ENCODE measurements at regions not wholly inside any gene's neighbourhood (a gene's known extent, or its start where the extent isn't known, plus 50 kb on each side); places are given as distances from the start of the nearest gene placed in this dataset.

DNA sequence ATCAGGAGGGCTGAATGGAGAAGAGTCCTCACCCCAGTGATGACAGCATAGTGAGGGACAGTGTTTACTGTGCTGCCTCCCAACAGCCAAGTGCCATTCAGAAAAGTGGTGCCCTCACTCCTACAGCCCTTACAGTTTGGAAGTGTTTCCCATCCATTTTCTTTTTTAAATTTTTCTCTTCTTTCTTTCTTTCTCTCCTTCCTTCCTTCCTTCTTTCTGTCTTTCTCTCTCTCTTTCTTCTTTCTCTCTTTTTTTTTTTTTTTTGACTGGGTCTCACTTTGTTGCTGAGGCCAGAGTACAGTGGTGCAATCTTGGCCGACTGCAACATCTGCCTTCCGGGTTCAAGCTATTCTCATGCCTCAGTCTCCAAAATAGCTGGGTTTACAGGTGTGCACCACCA lies 755.3 kb downstream of the UQCRFS1 start:
- WGBS, 2 donors = 78 to 82% methylated on average over 2 of the region's 2 CpGs
- Histone ChIP-seq H3K27ac (no peak overlapping the region), H3K27me3 (no peaks in the 10 kb centered on the region), H3K4me3 (no peak overlapping the region), H3K4me1 (no peaks in the 10 kb centered on the region), H3K9me3 (no peaks in the 10 kb centered on the region), H3K36me3 (replicated peaks in 1 of 2; ENCODE audit: insufficient read depth in 1 of 2, low read depth in 2 of 2) (no peaks in the 10 kb centered on the region)
- DNase-seq (no peak), ATAC-seq (no peak)
- TF ChIP-seq, protein P1, sequence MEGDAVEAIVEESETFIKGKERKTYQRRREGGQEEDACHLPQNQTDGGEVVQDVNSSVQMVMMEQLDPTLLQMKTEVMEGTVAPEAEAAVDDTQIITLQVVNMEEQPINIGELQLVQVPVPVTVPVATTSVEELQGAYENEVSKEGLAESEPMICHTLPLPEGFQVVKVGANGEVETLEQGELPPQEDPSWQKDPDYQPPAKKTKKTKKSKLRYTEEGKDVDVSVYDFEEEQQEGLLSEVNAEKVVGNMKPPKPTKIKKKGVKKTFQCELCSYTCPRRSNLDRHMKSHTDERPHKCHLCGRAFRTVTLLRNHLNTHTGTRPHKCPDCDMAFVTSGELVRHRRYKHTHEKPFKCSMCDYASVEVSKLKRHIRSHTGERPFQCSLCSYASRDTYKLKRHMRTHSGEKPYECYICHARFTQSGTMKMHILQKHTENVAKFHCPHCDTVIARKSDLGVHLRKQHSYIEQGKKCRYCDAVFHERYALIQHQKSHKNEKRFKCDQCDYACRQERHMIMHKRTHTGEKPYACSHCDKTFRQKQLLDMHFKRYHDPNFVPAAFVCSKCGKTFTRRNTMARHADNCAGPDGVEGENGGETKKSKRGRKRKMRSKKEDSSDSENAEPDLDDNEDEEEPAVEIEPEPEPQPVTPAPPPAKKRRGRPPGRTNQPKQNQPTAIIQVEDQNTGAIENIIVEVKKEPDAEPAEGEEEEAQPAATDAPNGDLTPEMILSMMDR (IDR thresholded peaks at IDR 0.05) = no peak
- no peak for TF ChIP-seq POLR2A (IDR thresholded peaks at IDR 0.05)
- intact Hi-C loops (cut with DNase I) = no loop called here

DNA sequence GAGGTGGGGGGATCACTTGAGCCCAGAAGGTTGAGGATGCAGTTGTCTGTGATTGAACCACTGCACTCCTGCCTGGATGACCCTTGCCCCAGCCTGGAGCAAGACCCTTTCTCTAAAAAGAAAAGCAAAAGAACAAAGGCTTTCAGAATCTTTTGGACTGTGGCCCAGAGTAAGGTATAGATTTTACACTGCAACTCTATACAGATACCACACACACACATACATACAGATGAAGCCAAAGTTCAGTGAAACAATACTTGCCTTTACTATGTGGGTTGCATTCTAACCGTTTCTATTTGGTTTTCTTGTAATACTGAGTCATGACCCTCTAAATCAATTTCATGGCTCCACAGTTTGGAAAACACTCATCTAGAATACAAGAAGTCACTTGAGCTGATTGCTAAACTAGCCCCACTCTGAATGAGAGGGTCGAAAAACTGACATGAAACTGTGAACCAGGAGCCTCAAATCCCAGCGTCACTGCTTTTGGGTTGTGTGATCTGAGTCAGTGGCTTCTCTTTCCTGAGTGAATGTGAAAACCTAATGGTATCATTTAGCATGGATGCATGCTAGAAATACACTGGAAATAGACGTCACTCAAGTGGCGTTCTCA lies 756.1 kb downstream of the UQCRFS1 start:
- intact Hi-C loops (cut with DNase I) = no loop called here
- no peaks in the 10 kb centered on the region for H3K36me3 ChIP-seq (replicated peaks in 1 of 2; ENCODE audit: insufficient read depth in 1 of 2, low read depth in 2 of 2)
- no peaks in the 10 kb centered on the region for H3K27me3 ChIP-seq
- H3K9me3 ChIP-seq = no peaks in the 10 kb centered on the region
- ATAC-seq (no peak), DNase-seq (no peak)
- no peak overlapping the region for H3K27ac ChIP-seq
- no peaks in the 10 kb centered on the region for H3K4me1 ChIP-seq
- WGBS, 2 donors = 47 to 58% methylated on average over 5 of the region's 5 CpGs
- TF ChIP-seq, protein P1 (IDR thresholded peaks at IDR 0.05) = no peak
- TF ChIP-seq POLR2A (IDR thresholded peaks at IDR 0.05) = no peak
- H3K4me3 ChIP-seq = no peak overlapping the region

DNA sequence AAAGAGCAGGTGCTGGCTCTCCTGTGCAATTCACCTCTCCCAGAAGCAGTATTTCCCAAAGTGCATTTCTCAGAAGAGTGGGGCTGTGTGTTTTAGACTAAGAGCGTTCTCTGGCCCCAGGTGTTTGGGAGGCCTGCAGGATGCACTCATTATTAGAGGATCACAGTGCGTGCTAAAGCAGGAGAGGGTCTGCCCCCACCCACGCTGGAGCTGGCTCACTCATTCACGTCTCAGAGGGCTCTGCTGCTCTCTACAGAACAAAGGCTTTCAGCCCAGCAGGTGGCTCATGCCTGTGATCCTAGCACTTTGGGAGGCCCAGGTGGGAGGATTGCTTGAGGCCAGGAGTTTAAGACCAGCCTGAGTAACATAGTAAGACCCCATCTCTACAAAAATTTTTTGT lies 756.7 kb downstream of the UQCRFS1 start:
- Histone ChIP-seq H3K36me3 (replicated peaks in 1 of 2; ENCODE audit: insufficient read depth in 1 of 2, low read depth in 2 of 2) (no peaks in the 10 kb centered on the region), H3K27me3 (no peaks in the 10 kb centered on the region), H3K27ac (no peak overlapping the region), H3K4me3 (no peak overlapping the region), H3K9me3 (no peaks in the 10 kb centered on the region), H3K4me1 (no peaks in the 10 kb centered on the region)
- DNase-seq (no peak), ATAC-seq (no peak)
- intact Hi-C loops (cut with DNase I) = no loop called here
- TF ChIP-seq, protein P1 (IDR thresholded peaks at IDR 0.05) = no peak
- TF ChIP-seq POLR2A (IDR thresholded peaks at IDR 0.05) = no peak
- 34% methylated on average over 4 of the region's 4 CpGs; no CpG with 5 or more reads in 1 of the 2 donors for WGBS, 2 donors

DNA sequence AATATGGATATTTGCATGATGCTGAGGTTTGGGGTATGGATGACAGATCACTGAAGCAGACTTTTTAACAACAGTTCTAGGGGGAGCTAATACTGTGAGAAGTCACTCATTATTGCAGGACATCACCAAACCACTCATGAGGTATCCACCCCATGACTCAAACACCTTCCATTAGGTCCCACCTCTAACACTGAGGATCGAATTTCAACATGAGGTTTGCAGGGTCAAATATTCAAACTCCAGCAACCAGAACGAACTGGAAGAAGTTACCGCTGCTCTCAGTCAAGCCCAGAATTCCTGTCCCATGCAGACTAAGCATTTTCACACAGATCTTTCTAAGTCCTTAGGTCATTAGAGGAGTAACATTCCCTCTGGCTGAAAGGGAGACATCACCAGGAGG lies 758.9 kb downstream of the UQCRFS1 start:
- DNase-seq (no peak), ATAC-seq (no peak)
- Histone ChIP-seq H3K4me3 (no peak overlapping the region), H3K9me3 (no peaks in the 10 kb centered on the region), H3K4me1 (no peaks in the 10 kb centered on the region), H3K36me3 (replicated peaks in 1 of 2; ENCODE audit: insufficient read depth in 1 of 2, low read depth in 2 of 2) (no peaks in the 10 kb centered on the region), H3K27ac (no peak overlapping the region), H3K27me3 (no peaks in the 10 kb centered on the region)
- TF ChIP-seq, protein P1 (IDR thresholded peaks at IDR 0.05) = no peak
- no peak for TF ChIP-seq POLR2A (IDR thresholded peaks at IDR 0.05)
- 53 to 59% methylated on average over 3 of the region's 3 CpGs for WGBS, 2 donors
- intact Hi-C loops (cut with DNase I) = no loop called here

DNA sequence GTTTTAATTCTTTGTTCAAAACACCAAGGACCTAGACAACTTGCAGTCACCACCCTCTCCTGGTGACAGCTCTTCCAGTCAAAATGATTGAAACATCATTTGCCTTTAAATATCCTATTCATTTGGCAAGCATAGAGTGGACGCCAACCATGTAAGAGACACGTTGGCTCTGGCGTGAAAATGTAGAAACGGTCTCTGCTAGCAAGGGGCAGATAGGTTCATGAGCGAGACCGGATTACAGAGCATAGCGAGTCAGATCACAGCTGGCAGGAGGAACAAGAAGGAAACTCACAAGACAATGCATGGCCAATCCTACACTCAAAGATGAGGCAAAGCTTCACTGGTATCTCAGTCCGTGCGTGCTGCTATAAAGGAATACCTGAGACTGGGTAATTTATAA lies 759.5 kb downstream of the UQCRFS1 start:
- H3K4me3 ChIP-seq = no peak overlapping the region
- no peaks in the 10 kb centered on the region for H3K36me3 ChIP-seq (replicated peaks in 1 of 2; ENCODE audit: insufficient read depth in 1 of 2, low read depth in 2 of 2)
- H3K4me1 ChIP-seq = no peaks in the 10 kb centered on the region
- no peak for ATAC-seq
- intact Hi-C loops (cut with DNase I) = no loop called here
- no peak for TF ChIP-seq POLR2A (IDR thresholded peaks at IDR 0.05)
- TF ChIP-seq, protein P1 (IDR thresholded peaks at IDR 0.05) = no peak
- no peaks in the 10 kb centered on the region for H3K27me3 ChIP-seq
- WGBS, 2 donors = 83 to 85% methylated on average over 9 of the region's 9 CpGs
- DNase-seq = no peak
- no peaks in the 10 kb centered on the region for H3K9me3 ChIP-seq
- H3K27ac ChIP-seq = no peak overlapping the region
